ENCODE measurements at regions not wholly inside any gene's neighbourhood (a gene's known extent, or its start where the extent isn't known, plus 50 kb on each side); places are given as distances from the start of the nearest gene placed in this dataset.

GRCh38 chr4:122555216-122555615 is 65.7 kb downstream of the IL21 start:
- Mint-ChIP-seq H3K4me3 (no peak overlapping the region), H3K9me3 (peaks cover 5% of the 10 kb centered on the region), H3K27ac (no peak overlapping the region), H3K36me3 (ENCODE audit: low read depth) (no peaks in the 10 kb centered on the region), H3K27me3 (peaks cover 1% of the 10 kb centered on the region), H3K4me1 (ENCODE audit: low read depth) (peaks cover 31% of the 10 kb centered on the region)

- peaks cover 44% of the 10 kb centered on the region for H3K4me1 Mint-ChIP-seq (ENCODE audit: low read depth)
These were observed 67.4 kb downstream of the IL21 start for GRCh38 chr4:122553432-122553831.

GRCh38 chr4:122552898-122553297 is 68.0 kb downstream of the IL21 start:
- peak overlapping the region; percentile 54 for H3K27ac Mint-ChIP-seq
- no peaks in the 10 kb centered on the region for H3K9me3 Mint-ChIP-seq
- no peaks in the 10 kb centered on the region for H3K36me3 Mint-ChIP-seq (ENCODE audit: low read depth)
- H3K4me3 Mint-ChIP-seq = no peak overlapping the region
- peaks cover 49% of the 10 kb centered on the region for H3K4me1 Mint-ChIP-seq (ENCODE audit: low read depth)
- H3K27me3 Mint-ChIP-seq = peaks cover 5% of the 10 kb centered on the region

More at GRCh38 chr4:122553432-122553831, 67.4 kb downstream of the IL21 start:
- no peaks in the 10 kb centered on the region for H3K9me3 Mint-ChIP-seq
- H3K27ac Mint-ChIP-seq = peak overlapping the region; percentile 54
- H3K27me3 Mint-ChIP-seq = peaks cover 5% of the 10 kb centered on the region
- H3K4me3 Mint-ChIP-seq = no peak overlapping the region
- no peaks in the 10 kb centered on the region for H3K36me3 Mint-ChIP-seq (ENCODE audit: low read depth)

- H3K27ac Mint-ChIP-seq = peak overlapping the region; percentile 37
These were observed 71.8 kb downstream of the IL21 start for GRCh38 chr4:122548886-122549630.

GRCh38 chr4:122548452-122548851 is 72.4 kb downstream of the IL21 start:
- H3K4me3 Mint-ChIP-seq = peak overlapping the region; percentile 44
- peaks cover 5% of the 10 kb centered on the region for H3K27me3 Mint-ChIP-seq
- H3K36me3 Mint-ChIP-seq (ENCODE audit: low read depth) = no peaks in the 10 kb centered on the region
- peak overlapping the region; percentile 42 for H3K27ac Mint-ChIP-seq
- H3K9me3 Mint-ChIP-seq = no peaks in the 10 kb centered on the region
- peaks cover 63% of the 10 kb centered on the region for H3K4me1 Mint-ChIP-seq (ENCODE audit: low read depth)

More at GRCh38 chr4:122548886-122549630, 71.8 kb downstream of the IL21 start:
- H3K27me3 Mint-ChIP-seq = peaks cover 5% of the 10 kb centered on the region
- no peaks in the 10 kb centered on the region for H3K36me3 Mint-ChIP-seq (ENCODE audit: low read depth)
- H3K4me1 Mint-ChIP-seq (ENCODE audit: low read depth) = peaks cover 61% of the 10 kb centered on the region
- H3K4me3 Mint-ChIP-seq = peak overlapping the region; percentile 56
- no peaks in the 10 kb centered on the region for H3K9me3 Mint-ChIP-seq

GRCh38 chr4:122542411-122543236 is 78.2 kb downstream of the IL21 start:
- Mint-ChIP-seq H3K27ac (peak overlapping the region; percentile 81), H3K9me3 (peaks cover 8% of the 10 kb centered on the region), H3K27me3 (no peaks in the 10 kb centered on the region), H3K4me1 (ENCODE audit: low read depth) (peaks cover 78% of the 10 kb centered on the region), H3K36me3 (ENCODE audit: low read depth) (no peaks in the 10 kb centered on the region), H3K4me3 (peak overlapping the region; percentile 73)

- Mint-ChIP-seq H3K4me1 (ENCODE audit: low read depth) (peaks cover 80% of the 10 kb centered on the region), H3K9me3 (peaks cover 8% of the 10 kb centered on the region), H3K4me3 (peak overlapping the region; percentile 73), H3K27me3 (no peaks in the 10 kb centered on the region), H3K27ac (peak overlapping the region; percentile 81), H3K36me3 (ENCODE audit: low read depth) (no peaks in the 10 kb centered on the region)
These were observed 78.9 kb downstream of the IL21 start for GRCh38 chr4:122541996-122542395.

GRCh38 chr4:122540838-122541237 is 80.0 kb downstream of the IL21 start:
- no peaks in the 10 kb centered on the region for H3K36me3 Mint-ChIP-seq (ENCODE audit: low read depth)
- peak overlapping the region; percentile 73 for H3K4me3 Mint-ChIP-seq
- H3K27me3 Mint-ChIP-seq = no peaks in the 10 kb centered on the region
- peaks cover 89% of the 10 kb centered on the region for H3K4me1 Mint-ChIP-seq (ENCODE audit: low read depth)
- H3K9me3 Mint-ChIP-seq = peaks cover 11% of the 10 kb centered on the region
- H3K27ac Mint-ChIP-seq = peak overlapping the region; percentile 81

GRCh38 chr4:122539861-122540465 is 80.9 kb downstream of the IL21 start:
- no peaks in the 10 kb centered on the region for H3K27me3 Mint-ChIP-seq
- peaks cover 95% of the 10 kb centered on the region for H3K4me1 Mint-ChIP-seq (ENCODE audit: low read depth)
- H3K36me3 Mint-ChIP-seq (ENCODE audit: low read depth) = no peaks in the 10 kb centered on the region
- H3K27ac Mint-ChIP-seq = peak overlapping the region; percentile 81
- peaks cover 19% of the 10 kb centered on the region for H3K9me3 Mint-ChIP-seq
- peak overlapping the region; percentile 73 for H3K4me3 Mint-ChIP-seq

GRCh38 chr4:122537388-122538135 is 81.0 kb upstream of the IL2 start:
- Mint-ChIP-seq H3K27ac (peak overlapping the region; percentile 84), H3K27me3 (no peaks in the 10 kb centered on the region), H3K9me3 (peaks cover 24% of the 10 kb centered on the region), H3K4me3 (peak overlapping the region; percentile 62), H3K4me1 (ENCODE audit: low read depth) (peaks cover 84% of the 10 kb centered on the region), H3K36me3 (ENCODE audit: low read depth) (no peaks in the 10 kb centered on the region)

GRCh38 chr4:122536001-122536400 is 79.5 kb upstream of the IL2 start:
- Mint-ChIP-seq H3K36me3 (ENCODE audit: low read depth) (no peaks in the 10 kb centered on the region), H3K9me3 (peaks cover 24% of the 10 kb centered on the region), H3K27me3 (no peaks in the 10 kb centered on the region), H3K4me3 (peak overlapping the region; percentile 2), H3K4me1 (ENCODE audit: low read depth) (peaks cover 70% of the 10 kb centered on the region), H3K27ac (peak overlapping the region; percentile 18)

- no peaks in the 10 kb centered on the region for H3K27me3 Mint-ChIP-seq
- peaks cover 31% of the 10 kb centered on the region for H3K9me3 Mint-ChIP-seq
- H3K4me1 Mint-ChIP-seq (ENCODE audit: low read depth) = peaks cover 57% of the 10 kb centered on the region
- H3K27ac Mint-ChIP-seq = no peak overlapping the region
- no peak overlapping the region for H3K4me3 Mint-ChIP-seq
- H3K36me3 Mint-ChIP-seq (ENCODE audit: low read depth) = no peaks in the 10 kb centered on the region
These were observed 78.3 kb upstream of the IL2 start for GRCh38 chr4:122534776-122535175.

GRCh38 chr4:122533841-122534240 is 77.3 kb upstream of the IL2 start:
- Mint-ChIP-seq H3K36me3 (ENCODE audit: low read depth) (no peaks in the 10 kb centered on the region), H3K9me3 (peaks cover 31% of the 10 kb centered on the region), H3K27me3 (no peaks in the 10 kb centered on the region), H3K4me1 (ENCODE audit: low read depth) (peaks cover 48% of the 10 kb centered on the region), H3K4me3 (no peak overlapping the region), H3K27ac (peak overlapping the region; percentile 1)

GRCh38 chr4:122532766-122533165 is 76.2 kb upstream of the IL2 start:
- Mint-ChIP-seq H3K27ac (no peak overlapping the region), H3K4me3 (no peak overlapping the region), H3K9me3 (peaks cover 25% of the 10 kb centered on the region), H3K36me3 (ENCODE audit: low read depth) (no peaks in the 10 kb centered on the region), H3K4me1 (ENCODE audit: low read depth) (peaks cover 38% of the 10 kb centered on the region), H3K27me3 (peaks cover 4% of the 10 kb centered on the region)
